ENCODE measurements at regions not wholly inside any gene's neighbourhood (a gene's known extent, or its start where the extent isn't known, plus 50 kb on each side); places are given as distances from the start of the nearest gene placed in this dataset.

DNA sequence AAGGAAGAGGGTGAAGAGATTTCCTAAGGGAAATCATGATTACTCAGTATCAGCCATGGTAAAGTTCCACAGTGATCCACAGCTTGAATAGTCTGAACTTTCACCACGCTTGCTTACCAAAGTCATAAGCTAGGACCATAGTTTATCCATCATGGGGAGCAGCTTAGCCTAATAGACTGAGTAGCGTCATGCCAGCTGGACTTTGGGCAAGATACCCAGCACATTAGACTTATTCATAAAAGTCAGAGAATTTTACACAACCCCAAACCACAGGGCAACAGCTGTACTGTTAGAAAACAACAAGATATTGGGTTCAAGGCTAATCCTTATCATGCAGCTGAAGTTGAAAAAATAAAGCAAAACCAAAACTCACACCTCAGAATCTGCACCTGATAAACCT lies 491.0 kb downstream of the XPNPEP1 start:
- TF ChIP-seq, protein P1, sequence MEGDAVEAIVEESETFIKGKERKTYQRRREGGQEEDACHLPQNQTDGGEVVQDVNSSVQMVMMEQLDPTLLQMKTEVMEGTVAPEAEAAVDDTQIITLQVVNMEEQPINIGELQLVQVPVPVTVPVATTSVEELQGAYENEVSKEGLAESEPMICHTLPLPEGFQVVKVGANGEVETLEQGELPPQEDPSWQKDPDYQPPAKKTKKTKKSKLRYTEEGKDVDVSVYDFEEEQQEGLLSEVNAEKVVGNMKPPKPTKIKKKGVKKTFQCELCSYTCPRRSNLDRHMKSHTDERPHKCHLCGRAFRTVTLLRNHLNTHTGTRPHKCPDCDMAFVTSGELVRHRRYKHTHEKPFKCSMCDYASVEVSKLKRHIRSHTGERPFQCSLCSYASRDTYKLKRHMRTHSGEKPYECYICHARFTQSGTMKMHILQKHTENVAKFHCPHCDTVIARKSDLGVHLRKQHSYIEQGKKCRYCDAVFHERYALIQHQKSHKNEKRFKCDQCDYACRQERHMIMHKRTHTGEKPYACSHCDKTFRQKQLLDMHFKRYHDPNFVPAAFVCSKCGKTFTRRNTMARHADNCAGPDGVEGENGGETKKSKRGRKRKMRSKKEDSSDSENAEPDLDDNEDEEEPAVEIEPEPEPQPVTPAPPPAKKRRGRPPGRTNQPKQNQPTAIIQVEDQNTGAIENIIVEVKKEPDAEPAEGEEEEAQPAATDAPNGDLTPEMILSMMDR (IDR thresholded peaks at IDR 0.05; ENCODE audit: insufficient read depth, low read length, poor library complexity, severe bottlenecking) = no peak
- TF ChIP-seq EZH2phosphoT487 (conservative IDR thresholded peaks at IDR 0.05; ENCODE audit: low read length) = no peak
